Activated T-cell treated with anti-CD3 and anti-CD28 coated beads for 24 hours (primary cell): ENCODE measurements at regions not wholly inside any gene's neighbourhood (a gene's known extent, or its start where the extent isn't known, plus 50 kb on each side); places are given as distances from the start of the nearest gene placed in this dataset.

ENCODE experiments used
- DNase-seq: peaks from one replicate; pipeline ENCODE4 v3.0.0-alpha.2; 2020; ENCODE audit warnings: low read depth

- no peak for DNase-seq
These were observed 593.9 kb downstream of the TUSC7 start for GRCh38 chr3:117303443-117303842.

GRCh38 chr3:117304681-117305080, 595.1 kb downstream of the TUSC7 start:
- DNase-seq = no peak

DNA sequence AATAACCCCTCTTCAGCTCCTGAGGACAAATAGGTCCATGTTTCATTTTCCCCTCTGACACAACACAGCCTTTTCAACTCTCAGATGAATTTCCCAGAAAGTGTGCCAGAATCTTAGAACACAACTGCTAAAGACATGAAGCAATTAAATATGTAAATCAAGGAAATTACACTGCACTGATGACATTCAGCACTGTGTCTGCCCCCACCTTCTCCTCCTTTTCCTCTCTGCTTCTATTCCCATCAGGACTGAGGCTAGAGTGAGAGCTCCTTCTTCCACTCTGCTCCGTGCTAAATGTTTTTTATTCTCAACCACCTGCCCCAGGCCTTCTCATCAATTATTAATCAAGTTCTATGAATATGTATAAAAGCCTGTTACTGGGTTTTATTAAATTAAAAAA, 596.1 kb downstream of the TUSC7 start:
- no peak for DNase-seq

GRCh38 chr3:117306299-117306698, 596.7 kb downstream of the TUSC7 start:
- DNase-seq = no peak

DNA sequence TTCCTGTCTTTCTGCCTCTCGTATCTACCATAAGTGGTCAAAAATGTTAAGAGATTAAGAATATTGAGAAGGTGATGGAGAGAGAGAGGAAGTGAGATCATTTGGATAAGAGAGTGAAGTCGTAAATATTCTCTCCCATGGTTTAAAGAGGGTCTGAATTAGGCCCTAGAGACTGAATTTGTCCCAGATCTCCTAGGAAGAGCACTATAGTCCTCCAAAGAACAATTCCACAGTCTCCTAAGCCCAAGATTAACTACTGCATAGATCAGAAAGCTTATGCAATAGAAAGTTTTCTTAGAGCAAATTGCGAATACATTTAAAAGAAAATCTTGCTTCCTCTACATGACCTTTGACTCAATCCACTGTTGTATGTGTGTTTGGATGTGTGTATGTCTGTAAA, 598.8 kb downstream of the TUSC7 start:
- no peak for DNase-seq

DNA sequence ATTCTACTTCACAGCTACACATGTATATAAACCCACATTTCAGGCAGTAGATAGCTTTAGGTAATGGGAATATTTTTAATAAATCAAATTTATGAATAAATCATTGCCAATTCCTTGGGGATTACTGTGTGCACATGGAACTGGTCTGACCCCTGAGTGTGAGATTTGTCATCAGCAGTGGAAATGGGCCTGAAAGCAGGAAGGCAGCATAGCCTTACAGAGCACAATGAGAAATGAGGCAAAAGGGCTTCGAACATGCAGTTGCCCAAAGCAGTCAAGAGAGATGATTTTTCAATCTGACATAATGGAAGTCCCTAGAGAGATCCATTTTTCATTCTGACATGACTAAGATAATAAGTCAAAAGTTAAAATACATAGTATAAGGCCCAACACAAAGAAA, 599.2 kb downstream of the TUSC7 start:
- no peak for DNase-seq

GRCh38 chr3:117310536-117310935, 601.0 kb downstream of the TUSC7 start:
- DNase-seq = no peak

DNA sequence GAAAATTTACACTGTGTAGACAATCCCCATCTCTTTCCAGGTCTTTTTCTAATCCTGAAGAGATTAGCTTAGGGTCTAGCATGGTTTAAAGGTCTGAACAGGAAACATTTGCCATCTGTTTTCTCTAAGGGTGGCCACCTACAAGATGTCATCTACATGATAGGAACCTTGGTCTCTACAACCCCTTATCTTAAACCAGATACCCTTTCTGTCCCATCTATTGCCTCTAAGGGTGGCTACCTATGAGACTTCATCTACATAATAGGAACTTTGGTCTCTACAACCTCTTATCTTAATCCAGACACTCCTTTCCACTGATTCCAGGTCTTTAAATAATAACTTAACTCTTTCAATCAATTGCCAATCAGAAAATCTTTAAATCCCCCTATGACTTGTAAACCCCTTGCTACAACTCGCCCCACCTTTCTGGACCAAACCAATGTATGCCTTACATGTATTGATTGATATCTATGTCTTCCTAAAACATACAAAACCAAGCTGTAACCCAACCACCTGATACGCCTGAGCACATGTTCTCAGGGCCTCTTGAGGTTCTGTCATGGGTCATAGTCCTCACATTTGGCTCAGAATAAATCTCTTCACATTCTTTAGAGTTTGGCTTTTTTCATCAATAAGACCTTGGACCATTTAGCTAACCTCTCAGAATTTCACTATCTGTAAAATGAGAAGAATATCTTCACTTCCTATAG, 605.0 kb downstream of the TUSC7 start:
- DNase-seq = no peak

DNA sequence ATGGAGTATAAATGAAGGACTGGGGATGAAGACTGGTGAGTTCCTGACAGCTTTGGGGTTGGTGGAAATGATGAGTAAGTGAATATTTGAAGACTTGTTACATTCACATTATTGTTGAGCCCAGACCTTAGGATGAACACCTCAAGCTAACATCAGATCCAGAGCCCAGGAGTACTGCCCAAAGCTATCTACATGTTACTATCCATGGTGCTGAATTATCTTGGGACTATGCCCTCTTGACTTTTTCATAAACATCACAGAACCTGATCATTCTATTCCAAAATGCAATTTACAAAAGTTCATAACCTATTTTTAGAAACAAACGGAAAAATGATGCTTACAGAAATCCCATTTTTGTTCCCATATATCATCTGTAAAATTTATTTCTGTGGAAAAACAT, 613.3 kb downstream of the TUSC7 start:
- no peak for DNase-seq

DNA sequence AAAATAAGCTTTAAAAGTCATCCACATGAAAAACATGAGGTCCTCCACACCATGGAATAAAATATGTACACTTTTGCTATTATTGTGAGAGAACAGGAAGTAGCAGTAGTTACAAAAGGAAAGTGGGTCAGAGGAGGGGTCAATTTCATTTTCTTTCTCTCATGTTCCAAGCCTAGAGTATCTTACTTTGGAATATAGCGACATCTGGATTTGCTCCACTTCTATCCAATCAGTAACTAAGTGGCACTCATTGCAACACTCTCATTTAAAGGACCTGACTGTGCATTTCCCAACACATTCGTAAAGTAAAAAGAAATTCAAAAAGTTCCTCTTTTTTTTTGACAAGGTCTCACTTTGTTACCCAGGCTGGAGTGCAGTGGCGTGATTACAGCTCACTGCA, 637.3 kb downstream of the TUSC7 start:
- no peak for DNase-seq

- no peak for DNase-seq
These were observed 639.3 kb downstream of the TUSC7 start for GRCh38 chr3:117348884-117349283.

- no peak for DNase-seq
These were observed 640.0 kb downstream of the TUSC7 start for GRCh38 chr3:117349566-117349965.

DNA sequence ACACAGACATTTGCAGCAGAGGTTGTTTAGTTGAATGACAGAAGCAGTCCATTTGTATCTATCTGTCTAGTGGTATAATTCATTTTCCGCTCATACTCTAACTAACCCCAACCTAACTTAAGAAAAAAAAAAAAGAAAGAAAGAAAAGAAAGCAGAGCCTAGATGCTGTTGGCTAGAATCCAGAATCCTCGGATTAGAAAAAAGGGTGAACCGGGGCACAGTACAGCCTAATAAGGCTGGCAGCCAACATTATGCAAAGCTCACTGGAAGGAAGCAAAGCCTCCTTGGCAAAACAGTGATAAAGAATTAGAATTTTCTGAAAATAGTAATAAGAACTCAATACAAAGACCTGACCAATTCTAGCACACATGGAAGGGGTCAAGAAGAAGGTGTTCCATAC, 640.8 kb downstream of the TUSC7 start:
- no peak for DNase-seq

GRCh38 chr3:117355566-117355965, 646.0 kb downstream of the TUSC7 start:
- DNase-seq = no peak

- no peak for DNase-seq
These were observed 646.6 kb downstream of the TUSC7 start for GRCh38 chr3:117356091-117356705.

- no peak for DNase-seq
These were observed 649.2 kb downstream of the TUSC7 start for GRCh38 chr3:117358717-117359314.

DNA sequence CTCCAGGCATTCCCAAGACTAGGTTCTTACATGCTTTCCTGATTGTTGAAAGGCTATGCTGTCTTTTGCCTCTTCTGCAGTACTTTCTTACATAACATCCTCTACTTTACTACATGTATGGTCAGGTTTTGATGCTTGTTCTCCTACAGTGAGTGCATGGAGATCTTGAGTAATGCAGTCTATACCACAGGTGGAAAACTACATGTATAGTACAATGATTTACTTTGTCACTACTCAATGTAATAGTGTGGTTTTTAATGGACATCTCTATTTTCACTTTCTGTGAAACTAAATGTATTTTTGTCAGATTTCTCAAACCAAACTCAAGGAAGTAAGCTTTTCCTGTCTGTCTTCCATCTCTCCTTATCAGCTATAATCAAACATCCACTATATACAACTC, 657.0 kb downstream of the TUSC7 start:
- DNase-seq = no peak

DNA sequence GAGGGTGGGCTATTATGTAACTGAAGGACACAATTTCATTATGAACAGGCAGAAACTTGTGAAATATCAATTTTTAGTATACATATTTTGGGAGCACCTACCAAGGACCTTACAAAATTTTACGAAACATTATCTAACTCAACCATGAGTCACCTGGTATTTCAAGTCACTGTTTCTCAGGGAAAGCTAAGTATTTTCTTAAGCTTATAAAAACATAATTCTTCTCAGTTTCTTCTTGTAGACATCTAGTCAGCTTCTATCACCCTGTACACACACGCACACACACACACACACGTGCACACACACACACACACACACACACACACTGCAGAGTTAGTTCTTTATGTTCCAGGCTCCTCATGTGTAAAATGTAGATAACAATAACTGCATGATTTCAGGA, 658.3 kb downstream of the TUSC7 start:
- DNase-seq = no peak

DNA sequence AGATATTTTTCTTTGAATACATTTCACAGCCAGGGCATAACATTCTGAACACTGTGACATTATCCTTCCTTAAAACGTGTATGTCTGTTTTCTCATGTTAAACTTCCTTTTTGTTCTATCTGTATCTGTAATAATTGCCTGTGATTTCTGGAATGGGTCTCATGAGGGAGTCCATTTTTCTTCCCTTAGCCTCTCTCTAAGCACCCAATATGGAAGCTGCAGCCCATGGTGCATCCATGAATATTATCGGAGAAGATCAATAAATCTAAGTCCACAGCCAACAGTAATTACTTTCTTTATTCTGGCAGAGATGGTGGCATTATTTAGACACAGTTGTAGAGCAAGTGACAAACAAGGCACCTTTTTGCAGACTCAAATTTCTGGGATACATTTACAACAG, 671.1 kb downstream of the TUSC7 start:
- DNase-seq = no peak

- no peak for DNase-seq
These were observed 683.5 kb downstream of the TUSC7 start for GRCh38 chr3:117393119-117393518.

GRCh38 chr3:117398141-117398899, 688.7 kb downstream of the TUSC7 start:
- no peak for DNase-seq

- no peak for DNase-seq
These were observed 689.9 kb downstream of the TUSC7 start for GRCh38 chr3:117399311-117400078.
